ENCODE measurements at regions not wholly inside any gene's neighbourhood (a gene's known extent, or its start where the extent isn't known, plus 50 kb on each side); places are given as distances from the start of the nearest gene placed in this dataset.

DNA sequence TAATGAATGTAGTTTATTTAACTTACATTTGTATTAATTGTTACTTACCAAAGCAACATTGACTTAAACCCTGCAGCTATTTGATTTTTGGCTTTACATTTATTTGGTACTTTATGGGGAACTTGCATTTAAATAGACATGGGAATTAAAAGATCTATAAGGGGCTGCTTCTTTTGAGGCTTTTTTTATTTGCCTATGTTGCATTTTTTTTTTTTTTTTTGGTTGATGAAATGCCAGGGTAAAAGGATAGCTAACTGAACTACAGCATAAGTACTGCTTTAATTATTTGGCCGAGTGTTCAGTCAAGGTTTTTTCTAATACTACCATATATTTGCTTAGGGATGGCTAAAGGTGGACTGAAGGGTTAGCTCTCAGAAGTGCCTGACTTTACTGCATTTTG, 62.5 kb upstream of the CDH4 start:
- TF ChIP-seq EZH2 (IDR thresholded peaks at IDR 0.05; ENCODE audit: insufficient read depth, low read length): no peak
- TF ChIP-seq, protein P1, sequence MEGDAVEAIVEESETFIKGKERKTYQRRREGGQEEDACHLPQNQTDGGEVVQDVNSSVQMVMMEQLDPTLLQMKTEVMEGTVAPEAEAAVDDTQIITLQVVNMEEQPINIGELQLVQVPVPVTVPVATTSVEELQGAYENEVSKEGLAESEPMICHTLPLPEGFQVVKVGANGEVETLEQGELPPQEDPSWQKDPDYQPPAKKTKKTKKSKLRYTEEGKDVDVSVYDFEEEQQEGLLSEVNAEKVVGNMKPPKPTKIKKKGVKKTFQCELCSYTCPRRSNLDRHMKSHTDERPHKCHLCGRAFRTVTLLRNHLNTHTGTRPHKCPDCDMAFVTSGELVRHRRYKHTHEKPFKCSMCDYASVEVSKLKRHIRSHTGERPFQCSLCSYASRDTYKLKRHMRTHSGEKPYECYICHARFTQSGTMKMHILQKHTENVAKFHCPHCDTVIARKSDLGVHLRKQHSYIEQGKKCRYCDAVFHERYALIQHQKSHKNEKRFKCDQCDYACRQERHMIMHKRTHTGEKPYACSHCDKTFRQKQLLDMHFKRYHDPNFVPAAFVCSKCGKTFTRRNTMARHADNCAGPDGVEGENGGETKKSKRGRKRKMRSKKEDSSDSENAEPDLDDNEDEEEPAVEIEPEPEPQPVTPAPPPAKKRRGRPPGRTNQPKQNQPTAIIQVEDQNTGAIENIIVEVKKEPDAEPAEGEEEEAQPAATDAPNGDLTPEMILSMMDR (IDR thresholded peaks at IDR 0.05; ENCODE audit: insufficient read depth, low read depth, low read length): no peak

All from astrocyte (in vitro differentiated cells and primary cell).